H1 (cell line): ENCODE measurements at regions not wholly inside any gene's neighbourhood (a gene's known extent, or its start where the extent isn't known, plus 50 kb on each side); places are given as distances from the start of the nearest gene placed in this dataset.

Experiments
- CTCF ChIA-PET: fragments of 300-600 bp; sonication (Branson Sonifier 250); formaldehyde crosslinking; loops from one replicate; lab custom pipeline; 2021; ENCODE audit not compliant: partially characterized antibody; lab: Charles Lee
- POLR2A ChIA-PET: fragments of 300-600 bp; sonication (Branson Sonifier 250); formaldehyde crosslinking; loops from one replicate; lab custom pipeline; 2021; ENCODE audit warnings: inconsistent platforms; ENCODE audit not compliant: partially characterized antibody; lab: Charles Lee
- DNase-seq, 2 experiments: peaks; one replicate each; pipeline versions ENCODE4 v3.0.0 to v3.0.0-alpha.2; 2010 to 2022; ENCODE audit warnings: low spot score in 2 of 2, low read depth in 1 of 2, mixed read lengths in 1 of 2
- FAIRE-seq: peaks from 2 replicates; lab custom pipeline; 2011; peaks lifted over from hg19 to GRCh38; lab: Jason Lieb, UNC
- H2AFZ ChIP-seq: 2 replicates; pipeline ENCODE4 v1.8.1; 2012; ENCODE audit warnings: low read length, inconsistent platforms
- H2AK5ac ChIP-seq: 2 replicates; pipeline ENCODE4 v1.6.1; 2013; ENCODE audit warnings: low read depth, low read length
- H2BK120ac ChIP-seq: replicated peaks from 2 replicates; pipeline ENCODE3; 2013; ENCODE audit warnings: low read depth, low read length, inconsistent platforms
- H2BK12ac ChIP-seq: 2 replicates; pipeline ENCODE4 v1.6.1; 2013; ENCODE audit warnings: low read depth, low read length
- H2BK15ac ChIP-seq: 2 replicates; pipeline ENCODE4 v1.6.1; 2013; ENCODE audit warnings: low read length
- H2BK20ac ChIP-seq: 2 replicates; pipeline ENCODE4 v1.6.1; 2013; ENCODE audit warnings: low read length
- H2BK5ac ChIP-seq: 2 replicates; pipeline ENCODE4 v1.6.1; 2013; ENCODE audit warnings: low read depth, low read length
- H3K14ac ChIP-seq: 2 replicates; pipeline ENCODE4 v1.6.1; 2013; ENCODE audit warnings: inconsistent platforms; ENCODE audit not compliant: insufficient read length
- H3K18ac ChIP-seq: 2 replicates; pipeline ENCODE4 v1.6.1; 2013; ENCODE audit warnings: low read length; ENCODE audit errors: extremely low read depth
- H3K23ac ChIP-seq: 2 replicates; pipeline ENCODE4 v1.6.1; 2013; ENCODE audit warnings: inconsistent platforms; ENCODE audit not compliant: insufficient read length
- H3K23me2 ChIP-seq: 2 replicates; pipeline ENCODE4 v1.6.1; 2013; ENCODE audit warnings: low read depth, low read length
- H3K27ac ChIP-seq: 2 replicates; pipeline ENCODE4 v1.6.1; 2011; ENCODE audit warnings: low read depth, low read length, inconsistent platforms
- H3K27me3 ChIP-seq, 4 experiments: replicated peaks in 1 of 4; 1 replicate in 1 of 4; 2 replicates in 3 of 4; pipeline versions ENCODE4 v1.6.1 to v1.8.1; 2011 to 2013; ENCODE audit warnings: low read length in 3 of 4, mild to moderate bottlenecking in 3 of 4, inconsistent platforms in 2 of 4, mixed read lengths in 2 of 4, moderate library complexity in 1 of 4; ENCODE audit not compliant: control insufficient read depth in 3 of 4, insufficient read depth in 3 of 4; ENCODE audit errors: extremely low read depth in 1 of 4
- H3K36me3 ChIP-seq, 4 experiments: 2 replicates each; pipeline versions ENCODE4 v1.6.1 to v1.8.1; 2011 to 2013; ENCODE audit warnings: mild to moderate bottlenecking in 4 of 4, low read length in 3 of 4, moderate library complexity in 2 of 4, control low read depth in 1 of 4, inconsistent platforms in 1 of 4; ENCODE audit not compliant: insufficient read depth in 4 of 4, control insufficient read depth in 2 of 4
- H3K4ac ChIP-seq: replicated peaks from 2 replicates; pipeline ENCODE3; 2013; ENCODE audit warnings: low read length, low read depth, mixed read lengths, inconsistent platforms; ENCODE audit not compliant: insufficient read length
- H3K4me1 ChIP-seq, 4 experiments: replicated peaks in 1 of 4; 1 replicate in 1 of 4; 2 replicates in 3 of 4; pipeline versions ENCODE4 v1.6.1 to v1.8.1; 2011 to 2013; ENCODE audit warnings: low read length in 3 of 4, inconsistent platforms in 2 of 4, mixed read lengths in 1 of 4; ENCODE audit not compliant: insufficient read depth in 4 of 4, control insufficient read depth in 3 of 4
- H3K4me2 ChIP-seq, 2 experiments: 2 replicates each; pipeline versions ENCODE4 v1.6.1 to v1.8.1; 2011 to 2013; ENCODE audit warnings: low read depth in 2 of 2, low read length in 2 of 2, control low read depth in 1 of 2, inconsistent platforms in 1 of 2, mild to moderate bottlenecking in 1 of 2; ENCODE audit not compliant: insufficient read depth in 1 of 2
- H3K4me3 ChIP-seq, 4 experiments: fragments of 200-600, 300-600 bp in 1 of 4; sonication (generic), shearing (Covaris generic), sonication (Bioruptor Twin) in 1 of 4; 2 replicates each; pipeline versions ENCODE4 v1.5.1 to v1.8.1; 2011 to 2016; ENCODE audit warnings: low read length in 4 of 4, low read depth in 3 of 4, control low read depth in 2 of 4, inconsistent platforms in 2 of 4, mild to moderate bottlenecking in 2 of 4, mixed read lengths in 1 of 4, moderate library complexity in 1 of 4; ENCODE audit not compliant: insufficient read depth in 2 of 4; ENCODE audit errors: extremely low read depth in 1 of 4
- H3K56ac ChIP-seq: replicated peaks from 2 replicates; pipeline ENCODE3; 2013; ENCODE audit warnings: low read depth, mild to moderate bottlenecking, mixed read lengths, low read length, inconsistent platforms; ENCODE audit not compliant: insufficient read length
- H3K79me1 ChIP-seq: 2 replicates; pipeline ENCODE4 v1.6.1; 2013; ENCODE audit warnings: low read depth, low read length, control low read depth
- H3K79me2 ChIP-seq, 2 experiments: 2 replicates each; pipeline versions ENCODE4 v1.6.1 to v1.8.1; 2012 to 2013; ENCODE audit warnings: low read length in 2 of 2, mild to moderate bottlenecking in 2 of 2, inconsistent platforms in 1 of 2; ENCODE audit not compliant: insufficient read depth in 2 of 2, control insufficient read depth in 1 of 2
- H3K9ac ChIP-seq, 4 experiments: replicated peaks in 1 of 4; 1 replicate in 1 of 4; 2 replicates in 3 of 4; pipeline versions ENCODE4 v1.6.1 to v1.8.1; 2011 to 2013; ENCODE audit warnings: low read depth in 3 of 4, low read length in 3 of 4, control low read depth in 2 of 4, mild to moderate bottlenecking in 2 of 4, moderate library complexity in 2 of 4, inconsistent platforms in 1 of 4; ENCODE audit errors: extremely low read depth in 1 of 4
- H3K9me3 ChIP-seq, 2 experiments: 2 replicates each; pipeline versions ENCODE4 v1.6.1 to v1.8.1; 2012 to 2013; ENCODE audit warnings: mild to moderate bottlenecking in 2 of 2, moderate library complexity in 2 of 2, control low read depth in 1 of 2, inconsistent platforms in 1 of 2, low read depth in 1 of 2, low read length in 1 of 2, mixed read lengths in 1 of 2; ENCODE audit not compliant: insufficient read depth in 2 of 2
- H4K20me1 ChIP-seq, 2 experiments: replicated peaks in 1 of 2; 2 replicates each; pipeline versions ENCODE3 to v1.8.1; 2011 to 2013; ENCODE audit warnings: inconsistent platforms in 2 of 2, low read length in 2 of 2, mild to moderate bottlenecking in 1 of 2; ENCODE audit not compliant: insufficient read depth in 2 of 2, control insufficient read depth in 1 of 2
- H4K5ac ChIP-seq: 2 replicates; pipeline ENCODE4 v1.6.1; 2013; ENCODE audit warnings: low read length, low read depth, mixed read lengths, inconsistent platforms; ENCODE audit not compliant: insufficient read length
- H4K8ac ChIP-seq: 2 replicates; pipeline ENCODE4 v1.8.0; 2013; ENCODE audit warnings: mild to moderate bottlenecking, moderate library complexity, low read length, inconsistent platforms; ENCODE audit not compliant: insufficient read depth; ENCODE audit errors: extremely low read depth
- H4K91ac ChIP-seq: replicated peaks from 2 replicates; pipeline ENCODE3; 2013; ENCODE audit warnings: low read length, mixed read lengths, inconsistent platforms; ENCODE audit not compliant: insufficient read length
- CBX5 ChIP-seq: fragments of 300-800, 300-1000 bp; sonication (generic); IDR thresholded peaks from 2 replicates; pipeline ENCODE4 v1.7.1; 2016; ENCODE audit warnings: antibody characterized with exemption, low read length, low read depth
- CBX8 ChIP-seq: fragments of 300-800, 300-1000 bp; sonication (generic); IDR thresholded peaks from 2 replicates; pipeline ENCODE4 v1.7.1; 2016; ENCODE audit warnings: low read depth, low read length, borderline replicate concordance
- CHD1 ChIP-seq: IDR thresholded peaks from 2 replicates; pipeline ENCODE4 v1.6.1; 2012; ENCODE audit warnings: low read depth, low read length, improper control_type of control experiment
- FOSL1 ChIP-seq: IDR thresholded peaks from 2 replicates; pipeline ENCODE4 v1.6.1; 2011; ENCODE audit warnings: mild to moderate bottlenecking, low read depth, low read length, moderate library complexity; ENCODE audit not compliant: insufficient read depth
- GABPA ChIP-seq: IDR thresholded peaks from 2 replicates; pipeline ENCODE4 v1.6.1; 2011; ENCODE audit warnings: mild to moderate bottlenecking, low read length, moderate library complexity, borderline replicate concordance; ENCODE audit not compliant: insufficient read depth
- HDAC6 ChIP-seq: IDR thresholded peaks from one replicate; pipeline ENCODE4 v1.7.1; 2012; ENCODE audit warnings: low read depth, mild to moderate bottlenecking, inconsistent platforms, low read length, moderate library complexity
- KDM4A ChIP-seq: IDR thresholded peaks from one replicate; pipeline ENCODE4 v1.7.1; 2012; ENCODE audit warnings: low read depth, mild to moderate bottlenecking, moderate library complexity, low read length, inconsistent platforms; ENCODE audit not compliant: severe bottlenecking
- KDM5A ChIP-seq: fragments of 200-600 bp; IDR thresholded peaks from 2 replicates; pipeline ENCODE4 v1.7.1; 2012; ENCODE audit warnings: mild to moderate bottlenecking, low read length, inconsistent platforms, mixed read lengths
- RAD21 ChIP-seq, 2 experiments: IDR thresholded peaks in 1 of 2; conservative IDR thresholded peaks in 1 of 2; 2 replicates each; pipeline ENCODE4 v1.6.1; 2011; ENCODE audit warnings: low read depth in 2 of 2, low read length in 2 of 2, improper control_type of control experiment in 1 of 2, inconsistent platforms in 1 of 2, mild to moderate bottlenecking in 1 of 2, moderate library complexity in 1 of 2
- RFX5 ChIP-seq: IDR thresholded peaks from 2 replicates; pipeline ENCODE4 v1.6.1; 2011; ENCODE audit warnings: low read depth, low read length, improper control_type of control experiment, borderline replicate concordance
- SP2 ChIP-seq: IDR thresholded peaks from 2 replicates; pipeline ENCODE4 v1.6.1; 2012; ENCODE audit warnings: mild to moderate bottlenecking, low read length, inconsistent platforms
- SRF ChIP-seq: IDR thresholded peaks from 2 replicates; pipeline ENCODE4 v1.6.1; 2011; ENCODE audit warnings: mild to moderate bottlenecking, low read depth, low read length, moderate library complexity
- SUZ12 ChIP-seq: fragments of 200-600 bp; sonication (generic); IDR thresholded peaks from 2 replicates; pipeline ENCODE4 v1.6.1; 2012; ENCODE audit warnings: mild to moderate bottlenecking, inconsistent platforms, low read length, moderate library complexity, mixed read lengths
- TAF7 ChIP-seq: optimal IDR thresholded peaks from 2 replicates; pipeline ENCODE3; 2011; ENCODE audit warnings: low read depth, mild to moderate bottlenecking, inconsistent platforms, low read length, moderate library complexity, borderline replicate concordance
- WGBS, 2 experiments: shearing (Covaris generic) in 1 of 2; methylation state at CpG; one replicate each; pipeline versions ENCODE4 v1.1.6 to v1.1.7; 2013 to 2015; ENCODE audit warnings: low lambda C conversion rate in 2 of 2, mixed read lengths in 2 of 2, inconsistent platforms in 1 of 2, low coverage in 1 of 2, missing lambda C conversion rate in 1 of 2; ENCODE audit not compliant: insufficient replicate concordance in 2 of 2, insufficient coverage in 1 of 2, insufficient read length in 1 of 2; ENCODE audit errors: extremely low coverage in 1 of 2, missing lambda C conversion rate in 1 of 2; 5-methylcytosine and 5-hydroxymethylcytosine counted together

DNA sequence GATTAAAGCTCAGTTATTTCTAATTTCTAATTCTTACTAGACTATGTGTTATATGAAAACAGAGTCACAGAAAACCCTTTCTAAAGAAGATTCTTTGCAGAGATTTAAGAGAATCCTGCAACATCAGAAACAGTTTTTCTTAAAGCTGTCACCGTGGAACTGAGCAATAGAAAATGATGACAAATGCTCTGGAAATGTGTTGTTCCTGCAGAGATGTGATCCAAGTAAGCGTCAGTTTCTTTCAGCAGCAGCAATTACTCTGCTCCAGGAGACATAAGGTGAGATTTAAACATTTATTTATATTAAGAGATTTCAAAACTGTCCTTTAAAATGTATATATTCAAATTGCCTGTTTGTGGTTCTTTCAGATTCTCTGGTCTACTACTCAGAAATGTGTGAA is 350.5 kb upstream of the NETO1 start:
- no peaks in the 10 kb centered on the region for H3K79me2 ChIP-seq
- no peak overlapping the region for H3K23ac ChIP-seq
- FAIRE-seq (no peak), DNase-seq (no peak)
- no peak overlapping the region for H3K56ac ChIP-seq
- no peak overlapping the region for H3K27ac ChIP-seq
- H3K4me3 ChIP-seq, result no peak overlapping the region
- H2AK5ac ChIP-seq, result no peak overlapping the region
- peaks cover 17 to 19% of the 10 kb centered on the region in 2 experiments for H3K9me3 ChIP-seq
- no peak overlapping the region for H3K4ac ChIP-seq
- 82% methylated on average over 2 of the region's 2 CpGs; no CpG with 5 or more reads in 1 of the 2 experiments for WGBS, 2 experiments
- no peak overlapping the region for H2BK5ac ChIP-seq
- H3K18ac ChIP-seq, result no peak overlapping the region
- H4K5ac ChIP-seq, result no peak overlapping the region
- H4K91ac ChIP-seq, result no peak overlapping the region
- CTCF ChIA-PET, result no interaction called here
- no peak overlapping the region for H3K14ac ChIP-seq
- no peak overlapping the region for H2BK120ac ChIP-seq
- no peaks in the 10 kb centered on the region for H4K20me1 ChIP-seq
- no peak for TF ChIP-seq SUZ12
- no peak for TF ChIP-seq TAF7
- TF ChIP-seq CHD1, result no peak
- TF ChIP-seq HDAC6, result no peak
- TF ChIP-seq KDM5A, result no peak
- TF ChIP-seq CBX5, result no peak
- no peak for TF ChIP-seq SRF
- TF ChIP-seq CBX8, result no peak
- TF ChIP-seq RFX5, result no peak
- no peak for TF ChIP-seq KDM4A
- TF ChIP-seq GABPA, result no peak
- TF ChIP-seq FOSL1, result no peak
- no peak for TF ChIP-seq RAD21 (IDR thresholded peaks at IDR 0.05 in 1 of 2, conservative IDR thresholded peaks at IDR 0.05 in 1 of 2; ENCODE audit: low read depth in 2 of 2, low read length in 2 of 2)
- TF ChIP-seq SP2, result no peak
- no peak overlapping the region for H4K8ac ChIP-seq
- H2AFZ ChIP-seq, result no peak overlapping the region
- POLR2A ChIA-PET, result no interaction called here
- no peak overlapping the region for H2BK20ac ChIP-seq
- H3K79me1 ChIP-seq, result no peaks in the 10 kb centered on the region
- no peak overlapping the region for H2BK12ac ChIP-seq
- no peaks in the 10 kb centered on the region for H3K23me2 ChIP-seq
- H3K4me2 ChIP-seq, result no peak overlapping the region
- H3K27me3 ChIP-seq, result no peaks in the 10 kb centered on the region
- no peaks in the 10 kb centered on the region for H3K4me1 ChIP-seq
- no peak overlapping the region for H3K9ac ChIP-seq
- H3K36me3 ChIP-seq, result no peaks in the 10 kb centered on the region
- no peak overlapping the region for H2BK15ac ChIP-seq
